NT2/D1 (cell line): ENCODE measurements at regions not wholly inside any gene's neighbourhood (a gene's known extent, or its start where the extent isn't known, plus 50 kb on each side); places are given as distances from the start of the nearest gene placed in this dataset.

Experiments used
- DNase-seq: peaks from one replicate; pipeline ENCODE4 v3.0.0-alpha.2; 2011; ENCODE audit warnings: low read depth, low spot score
- H3K27me3 ChIP-seq: 2 replicates; pipeline ENCODE4 v1.6.0; 2011; ENCODE audit warnings: mild to moderate bottlenecking; ENCODE audit not compliant: insufficient read length, insufficient read depth
- H3K36me3 ChIP-seq: 2 replicates; pipeline ENCODE4 v1.6.1; 2011; ENCODE audit warnings: mild to moderate bottlenecking, low read length, mixed read lengths; ENCODE audit not compliant: insufficient read depth, insufficient read length
- H3K4me1 ChIP-seq: 2 replicates; pipeline ENCODE4 v1.5.1; 2011; ENCODE audit not compliant: insufficient read depth, insufficient read length
- H3K4me3 ChIP-seq: 2 replicates; pipeline ENCODE4 v1.5.1; 2011; ENCODE audit warnings: low read depth; ENCODE audit not compliant: insufficient read length
- H3K9ac ChIP-seq: 2 replicates; pipeline ENCODE4 v1.6.0; 2011; ENCODE audit warnings: low read depth; ENCODE audit not compliant: insufficient read length
- H3K9me3 ChIP-seq: 2 replicates; pipeline ENCODE4 v1.5.1; 2011; ENCODE audit warnings: mild to moderate bottlenecking, low read length; ENCODE audit not compliant: insufficient read depth
- SUZ12 ChIP-seq: IDR thresholded peaks from 2 replicates; pipeline ENCODE4 v1.6.1; 2011; ENCODE audit not compliant: insufficient read length, insufficient read depth; ENCODE audit errors: extremely low read depth
- YY1 ChIP-seq: IDR thresholded peaks from 2 replicates; pipeline ENCODE4 v1.6.1; 2011; ENCODE audit not compliant: insufficient read length, insufficient read depth
- ZNF274 ChIP-seq: IDR thresholded peaks from 2 replicates; pipeline ENCODE4 v1.6.1; 2011; ENCODE audit warnings: mild to moderate bottlenecking, low read depth, low read length

DNA sequence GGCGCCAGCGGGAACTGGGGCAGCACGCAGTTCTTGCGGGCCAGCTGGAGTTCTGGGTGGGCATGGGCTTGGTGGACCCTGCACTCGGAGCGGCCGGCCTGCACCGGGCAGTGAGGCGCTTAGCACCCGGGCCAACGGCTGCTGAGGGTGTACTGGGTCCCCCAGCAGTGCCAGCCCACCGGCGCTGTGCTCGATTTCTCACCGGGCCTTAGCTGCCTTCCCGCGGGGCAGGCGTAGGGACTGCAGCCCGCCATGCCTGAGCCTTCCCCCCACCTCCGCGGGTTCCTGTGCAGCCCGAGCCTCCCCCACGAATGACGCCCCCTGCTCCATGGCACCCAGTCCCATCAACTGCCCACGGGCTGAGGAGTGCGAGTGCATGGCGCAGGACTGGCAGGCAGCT lies 168.8 kb downstream of the CD24 start:
- H3K4me3 ChIP-seq: no peak overlapping the region
- no peaks in the 10 kb centered on the region for H3K4me1 ChIP-seq
- H3K9me3 ChIP-seq: peaks cover 49% of the 10 kb centered on the region
- H3K27me3 ChIP-seq: no peaks in the 10 kb centered on the region
- TF ChIP-seq ZNF274 (no peak), YY1 (no peak), SUZ12 (no peak)
- no peak overlapping the region for H3K9ac ChIP-seq
- no peaks in the 10 kb centered on the region for H3K36me3 ChIP-seq
- DNase-seq: no peak

DNA sequence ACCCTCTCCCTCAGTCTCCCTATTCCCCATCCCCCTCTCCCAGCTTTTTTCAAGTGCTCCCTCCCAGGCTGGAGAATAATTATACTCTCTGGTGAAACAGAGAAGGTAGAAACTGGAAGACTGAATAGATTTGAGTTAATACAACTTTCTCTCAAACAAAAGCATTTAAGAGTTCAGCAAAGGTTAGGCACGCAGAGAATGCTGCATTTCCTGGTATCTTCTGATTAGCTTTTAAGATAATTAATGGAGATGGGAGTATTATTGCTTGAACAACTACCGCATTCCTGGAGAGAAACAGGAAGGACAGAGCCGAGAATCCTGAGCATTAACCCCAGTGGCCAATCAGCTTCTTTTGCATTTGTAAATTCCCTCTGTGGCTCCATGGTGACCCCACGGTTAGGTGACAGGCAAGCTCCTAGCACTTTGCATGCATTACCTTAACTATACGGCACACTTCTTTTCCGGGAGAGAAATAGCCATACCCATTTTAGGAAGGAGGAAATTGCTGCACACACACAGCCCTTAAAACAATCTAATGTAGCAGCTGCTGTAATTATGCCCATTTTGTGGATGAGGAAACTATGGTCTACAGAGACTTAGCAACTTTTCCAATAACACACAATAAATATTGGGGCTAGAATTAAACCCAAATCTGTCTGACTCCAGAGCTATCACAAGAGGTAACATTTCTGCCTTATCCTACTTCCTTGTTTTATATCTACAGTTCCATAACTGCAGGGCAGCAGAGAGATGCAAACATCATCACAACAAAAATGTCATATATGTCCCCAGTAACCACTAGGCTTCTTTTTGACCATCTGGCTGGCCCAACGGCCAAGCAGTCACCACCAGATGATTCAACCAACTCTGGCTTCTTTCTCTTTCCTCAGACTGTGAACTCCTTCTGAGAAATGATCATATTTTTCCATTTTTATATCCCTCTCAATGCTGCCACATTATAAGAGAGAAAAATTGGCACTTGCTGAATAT lies 169.9 kb downstream of the CD24 start:
- TF ChIP-seq YY1: no peak
- no peaks in the 10 kb centered on the region for H3K4me1 ChIP-seq
- no peak overlapping the region for H3K4me3 ChIP-seq
- no peaks in the 10 kb centered on the region for H3K27me3 ChIP-seq
- H3K9me3 ChIP-seq: peaks cover 39% of the 10 kb centered on the region; the same call in 1 of the 2 replicates
- no peak overlapping the region for H3K9ac ChIP-seq
- DNase-seq: peak; percentile 71
- no peaks in the 10 kb centered on the region for H3K36me3 ChIP-seq

DNA sequence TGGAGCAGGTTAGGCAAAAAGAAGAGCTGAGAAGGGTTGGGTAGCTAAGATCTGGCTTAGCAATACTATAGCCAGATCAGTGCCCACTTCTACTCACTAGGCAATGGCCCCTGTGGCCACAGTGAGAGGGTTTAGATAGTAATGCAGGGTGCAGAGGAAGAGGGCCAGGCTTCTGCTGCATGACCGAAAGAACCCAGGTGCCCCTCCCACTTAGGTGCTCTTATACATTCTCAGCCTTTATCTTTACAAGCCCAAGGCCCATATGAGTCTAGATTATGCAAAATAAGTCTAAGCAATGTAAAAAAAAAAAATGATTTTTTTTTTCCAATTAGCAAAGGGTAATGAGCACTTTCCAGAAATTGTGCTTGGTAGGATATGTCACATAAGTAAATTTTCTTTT lies 171.3 kb downstream of the CD24 start:
- no peak overlapping the region for H3K9ac ChIP-seq
- no peak overlapping the region for H3K4me3 ChIP-seq
- peaks cover 25% of the 10 kb centered on the region; the same call in 1 of the 2 replicates for H3K9me3 ChIP-seq
- no peak for DNase-seq
- no peaks in the 10 kb centered on the region for H3K36me3 ChIP-seq
- no peaks in the 10 kb centered on the region for H3K27me3 ChIP-seq
- H3K4me1 ChIP-seq: no peaks in the 10 kb centered on the region
- no peak for TF ChIP-seq YY1
- TF ChIP-seq ZNF274: no peak
- TF ChIP-seq SUZ12: no peak

DNA sequence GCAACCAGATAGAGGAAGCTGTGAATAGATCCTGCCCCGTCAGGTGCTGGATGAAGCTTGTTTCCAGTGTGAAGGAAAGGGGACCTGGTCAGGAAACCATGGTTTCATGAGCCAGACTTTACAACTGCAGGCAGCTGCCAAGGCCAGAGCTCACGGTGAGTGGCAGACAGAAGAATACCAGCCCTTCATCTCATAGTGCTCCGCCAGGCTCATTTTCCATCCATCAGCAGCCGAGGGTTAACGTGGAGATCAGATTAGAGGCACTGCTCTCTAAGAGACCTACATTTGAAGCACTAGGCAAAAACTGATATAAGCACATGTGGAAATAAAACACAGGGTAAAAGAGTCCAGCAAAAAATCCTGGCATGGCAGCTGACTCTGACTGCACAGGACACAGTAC lies 172.4 kb downstream of the CD24 start:
- no peaks in the 10 kb centered on the region for H3K27me3 ChIP-seq
- H3K36me3 ChIP-seq: no peaks in the 10 kb centered on the region
- H3K9ac ChIP-seq: no peak overlapping the region
- no peaks in the 10 kb centered on the region for H3K4me1 ChIP-seq
- peaks cover 14% of the 10 kb centered on the region; the same call in 1 of the 2 replicates for H3K9me3 ChIP-seq
- TF ChIP-seq SUZ12 (no peak), ZNF274 (no peak), YY1 (no peak)
- DNase-seq: no peak
- no peak overlapping the region for H3K4me3 ChIP-seq

DNA sequence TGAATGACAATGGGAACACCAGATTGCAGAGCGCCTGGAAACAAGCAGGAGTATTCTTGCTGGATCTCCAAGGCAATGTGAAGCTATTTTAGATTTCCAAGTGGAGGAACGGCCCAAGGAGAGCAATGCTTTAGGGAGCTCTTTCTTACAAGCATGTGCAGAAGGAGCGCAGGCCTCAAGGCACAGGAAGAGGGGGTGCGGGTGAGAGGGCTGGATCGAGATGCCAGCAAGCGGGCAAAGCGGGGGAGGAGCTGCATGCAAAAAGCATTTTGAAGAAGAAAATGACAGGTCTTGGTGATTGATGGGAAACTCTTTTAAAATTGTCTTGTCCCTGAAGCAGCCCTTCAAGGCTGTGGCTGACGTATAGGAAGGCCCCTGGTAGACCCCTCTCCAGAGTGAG lies 171.9 kb downstream of the QRSL1 start:
- Histone ChIP-seq H3K36me3 (no peaks in the 10 kb centered on the region), H3K4me3 (no peak overlapping the region), H3K4me1 (no peaks in the 10 kb centered on the region)

DNA sequence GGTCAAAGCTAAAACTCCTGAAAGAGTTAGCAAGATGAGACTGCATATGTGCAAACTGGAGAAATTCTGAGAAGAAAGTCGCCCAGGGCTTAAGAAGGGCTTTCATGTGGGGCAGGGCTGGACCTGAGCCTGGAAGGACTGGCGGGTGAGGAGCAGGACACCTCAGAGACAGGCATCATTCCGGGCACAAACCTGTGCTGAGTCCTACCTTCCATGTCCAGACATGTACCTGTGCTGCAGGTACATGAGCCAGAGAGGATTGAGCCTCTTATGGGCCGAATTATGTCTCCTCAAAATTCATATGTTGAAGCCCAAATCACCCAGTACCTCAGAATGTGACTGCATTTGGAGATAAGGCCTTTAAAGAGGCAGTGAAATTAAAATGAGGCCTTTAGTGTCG lies 171.0 kb downstream of the QRSL1 start:
- no peak overlapping the region for H3K9ac ChIP-seq
- DNase-seq: no peak
- no peak overlapping the region for H3K4me3 ChIP-seq
- no peaks in the 10 kb centered on the region for H3K36me3 ChIP-seq
- no peaks in the 10 kb centered on the region for H3K4me1 ChIP-seq
- no peaks in the 10 kb centered on the region for H3K27me3 ChIP-seq
- TF ChIP-seq SUZ12 (no peak), YY1 (no peak), ZNF274 (no peak)
- H3K9me3 ChIP-seq: peaks cover 6% of the 10 kb centered on the region; the same call in 1 of the 2 replicates

More for the DNA sequence above, 171.9 kb downstream of the QRSL1 start:
- H3K27me3 ChIP-seq: no peaks in the 10 kb centered on the region
- no peak for TF ChIP-seq ZNF274
- no peak for TF ChIP-seq YY1
- no peak for TF ChIP-seq SUZ12
- no peak for DNase-seq
- H3K9ac ChIP-seq: no peak overlapping the region
- H3K9me3 ChIP-seq: peaks cover 10% of the 10 kb centered on the region; the same call in 1 of the 2 replicates

DNA sequence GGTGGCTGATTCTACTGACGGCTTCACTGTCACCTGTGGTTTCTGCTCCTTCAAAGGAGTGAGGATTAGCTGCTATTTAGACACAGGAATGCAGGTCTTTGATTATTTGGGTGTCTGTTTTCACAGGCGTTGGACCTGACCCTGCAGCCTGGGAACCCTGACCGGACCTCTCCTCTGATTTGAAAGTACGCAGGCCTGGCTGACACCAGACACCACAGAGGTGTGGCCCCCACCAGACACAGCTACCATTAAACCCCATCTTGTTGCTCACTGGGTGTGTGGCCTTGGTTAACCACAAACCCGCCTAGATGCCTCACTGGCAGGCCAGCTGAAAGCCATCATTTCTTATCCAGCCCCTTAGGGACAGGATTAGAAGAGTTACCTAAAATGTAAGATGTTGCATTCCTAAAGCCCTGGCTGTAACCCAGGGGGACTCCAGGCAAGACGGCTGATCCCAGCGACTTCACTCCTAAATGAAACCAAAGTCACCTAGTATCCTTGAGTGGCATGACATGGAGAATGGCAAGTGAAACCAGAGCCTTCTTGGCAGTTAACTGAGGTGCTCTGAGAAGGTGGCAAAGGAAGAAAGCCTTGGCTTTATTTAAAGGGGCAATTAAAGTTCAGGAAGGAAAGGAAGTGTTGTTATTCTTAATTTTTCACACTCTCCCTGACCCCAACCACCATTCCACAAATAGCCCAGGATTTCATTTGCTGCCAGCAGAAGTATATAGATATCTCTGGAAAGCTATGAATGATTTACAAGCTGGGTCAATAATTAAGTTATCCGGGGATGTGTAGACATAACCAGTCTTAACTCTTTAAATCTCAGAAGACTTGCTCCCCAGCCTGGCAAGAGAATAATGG lies 169.9 kb downstream of the QRSL1 start:
- H3K4me1 ChIP-seq: no peaks in the 10 kb centered on the region
- DNase-seq: no peak
- no peak overlapping the region for H3K9ac ChIP-seq
- H3K4me3 ChIP-seq: no peak overlapping the region
- H3K9me3 ChIP-seq: no peaks in the 10 kb centered on the region
- TF ChIP-seq SUZ12: no peak
- no peak for TF ChIP-seq ZNF274
- TF ChIP-seq YY1: no peak
- no peaks in the 10 kb centered on the region for H3K27me3 ChIP-seq
- H3K36me3 ChIP-seq: no peaks in the 10 kb centered on the region
